HG02870 (cell line): ENCODE measurements at regions not wholly inside any gene's neighbourhood (a gene's known extent, or its start where the extent isn't known, plus 50 kb on each side); places are given as distances from the start of the nearest gene placed in this dataset.

Source experiments
- ATAC-seq: cut with Tn5 transposase; IDR thresholded peaks from one replicate; pipeline ENCODE4 v1.9.1; 2021; ENCODE audit warnings: mild to moderate bottlenecking, moderate library complexity; ENCODE audit not compliant: unreplicated experiment

DNA sequence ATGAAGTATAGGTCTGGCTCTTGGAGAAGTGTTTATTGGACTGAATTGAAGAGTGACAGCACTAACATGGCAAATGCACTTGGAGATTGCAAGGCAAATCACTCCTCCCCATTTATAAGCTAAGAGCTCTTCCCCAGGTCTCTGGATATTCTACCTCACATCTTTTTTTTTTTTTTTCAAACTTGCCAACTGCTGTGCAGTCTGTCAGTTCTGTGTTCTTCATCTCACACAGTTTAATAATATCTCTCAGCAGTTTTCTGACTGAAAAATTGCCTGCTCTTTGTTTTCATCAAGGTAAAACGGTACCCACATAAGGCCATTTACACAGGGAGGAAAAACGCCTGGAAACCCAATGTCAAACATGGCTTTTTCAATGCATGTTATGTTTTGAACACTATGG is 186.1 kb upstream of the B3GALT2 start:
- no peak for ATAC-seq

DNA sequence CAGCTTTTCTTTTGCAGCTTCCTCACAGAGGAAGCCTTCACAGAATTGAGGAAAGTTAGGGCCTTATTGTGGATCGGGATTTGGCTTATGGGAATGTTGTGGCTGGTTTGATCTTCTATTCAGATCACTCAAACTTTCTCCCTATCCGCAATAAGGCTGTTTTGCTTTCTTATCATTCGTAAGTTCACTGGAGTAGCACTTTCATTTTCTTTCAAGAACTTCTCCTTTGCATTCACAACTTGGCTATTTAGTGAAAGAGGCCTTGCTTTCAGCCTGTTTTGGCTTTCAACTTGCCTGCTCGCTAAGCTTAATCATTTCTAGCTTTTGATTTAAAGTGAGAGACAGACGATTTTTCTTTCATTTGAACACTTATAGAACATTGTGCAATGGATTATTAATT is 181.9 kb upstream of the B3GALT2 start:
- ATAC-seq: no peak

DNA sequence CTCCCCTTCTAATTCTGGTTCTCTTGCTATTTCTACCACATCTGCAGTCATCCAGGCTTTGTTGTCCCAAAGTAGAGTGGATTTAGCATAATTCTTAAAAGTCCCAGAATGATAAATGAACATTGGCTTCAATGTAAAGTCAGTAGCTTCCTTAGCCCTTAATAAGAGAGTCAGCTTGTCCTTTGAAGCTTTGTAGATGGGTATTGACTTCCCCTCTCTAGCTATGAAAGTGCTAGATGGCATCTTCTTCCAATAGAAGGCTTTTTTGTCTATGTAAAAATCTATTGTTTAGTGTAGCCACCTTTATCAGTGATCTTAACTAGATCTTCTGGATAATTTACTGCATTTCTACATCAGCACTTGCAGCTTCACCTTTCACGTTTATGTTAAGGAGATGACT is 181.4 kb upstream of the B3GALT2 start:
- no peak for ATAC-seq

DNA sequence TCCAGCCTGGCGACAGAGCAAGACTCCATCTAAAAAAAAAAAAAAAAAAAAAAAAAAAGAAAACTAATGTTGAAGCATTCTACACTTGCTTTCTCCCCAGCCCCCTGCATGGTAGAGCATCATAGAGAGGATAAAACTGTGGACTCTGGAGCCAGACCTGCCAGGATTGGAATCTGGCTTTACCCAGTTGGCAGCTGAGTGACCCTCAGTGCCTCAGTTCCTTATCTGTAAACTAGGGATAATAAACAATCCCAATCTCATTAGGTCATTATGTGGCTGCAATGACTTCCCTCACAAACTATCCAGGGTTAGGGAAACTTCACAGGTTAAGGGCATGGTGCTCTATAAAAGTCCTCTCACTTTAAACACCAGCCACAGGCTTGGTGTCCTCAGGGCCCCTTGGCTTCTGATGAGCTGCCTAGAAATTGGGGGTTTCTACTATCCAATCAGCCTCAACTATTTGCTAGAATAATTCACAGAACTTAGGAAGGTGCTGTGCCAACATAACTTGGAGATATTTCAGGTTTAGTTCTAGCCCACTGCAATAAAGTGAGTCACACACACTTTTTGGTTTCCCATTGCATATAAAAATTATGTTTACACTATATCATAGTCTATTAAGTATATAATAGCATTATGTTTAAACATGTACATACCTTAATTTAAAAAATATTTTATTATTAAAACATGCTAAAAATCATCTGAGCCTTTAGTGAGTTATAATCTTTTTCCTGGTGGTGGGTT is 180.5 kb upstream of the B3GALT2 start:
- ATAC-seq: no peak

DNA sequence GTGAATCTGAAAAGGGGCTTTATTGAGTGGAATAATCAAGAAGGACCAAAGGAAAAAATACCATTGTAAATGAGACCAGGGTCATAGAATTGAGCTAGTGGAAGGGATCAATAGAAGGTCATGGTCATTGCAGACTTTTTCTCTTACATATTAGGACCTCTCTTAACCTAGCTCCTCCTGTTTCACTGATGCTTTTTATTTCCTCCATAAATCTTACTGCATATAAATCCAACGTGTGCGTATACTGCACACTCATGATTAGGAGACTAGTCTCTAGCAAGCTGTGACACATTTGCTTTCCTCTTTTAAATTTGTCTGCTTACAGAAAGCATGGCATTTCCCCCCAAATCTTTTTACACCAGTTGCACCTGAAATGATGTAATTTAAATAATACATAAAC is 179.6 kb upstream of the B3GALT2 start:
- no peak for ATAC-seq

DNA sequence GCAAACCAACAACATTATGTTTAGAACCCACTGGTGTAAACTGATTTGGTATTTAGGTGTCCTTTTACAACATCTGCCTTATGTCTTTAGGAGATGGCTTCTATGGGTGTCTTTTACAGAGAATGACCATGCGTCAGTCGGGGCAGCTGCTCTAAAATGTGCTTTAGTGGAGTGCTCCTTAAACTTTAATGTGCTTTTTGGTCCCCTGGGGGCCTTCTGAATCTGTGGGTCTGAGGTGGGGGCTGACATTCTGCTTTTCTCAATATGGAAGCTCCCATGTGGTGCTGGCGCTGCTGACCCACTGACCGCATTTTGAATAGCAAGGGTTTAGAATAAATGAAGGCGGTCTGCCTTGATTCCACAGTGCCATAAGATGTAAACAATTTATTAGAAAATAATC is 173.2 kb upstream of the B3GALT2 start:
- ATAC-seq: no peak

DNA sequence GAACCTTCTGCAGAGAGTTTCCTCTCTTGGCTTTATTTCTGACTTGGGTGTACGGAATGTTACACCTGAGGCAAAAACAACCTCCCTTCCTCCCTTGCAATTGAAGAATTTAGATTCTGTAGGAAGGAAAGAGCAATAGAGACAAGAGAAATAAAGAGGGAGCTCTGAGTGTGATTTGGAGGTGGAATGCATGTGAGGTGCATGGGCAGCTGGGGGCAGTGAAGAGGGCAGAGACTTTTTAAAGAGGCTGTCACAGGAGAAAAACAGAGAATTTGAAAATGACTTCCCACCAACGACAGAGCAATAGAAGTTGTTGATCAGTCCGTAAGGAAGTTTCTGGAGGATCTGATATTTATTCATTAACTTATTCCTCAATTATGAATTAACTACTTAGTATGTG is 172.0 kb upstream of the B3GALT2 start:
- ATAC-seq: no peak

DNA sequence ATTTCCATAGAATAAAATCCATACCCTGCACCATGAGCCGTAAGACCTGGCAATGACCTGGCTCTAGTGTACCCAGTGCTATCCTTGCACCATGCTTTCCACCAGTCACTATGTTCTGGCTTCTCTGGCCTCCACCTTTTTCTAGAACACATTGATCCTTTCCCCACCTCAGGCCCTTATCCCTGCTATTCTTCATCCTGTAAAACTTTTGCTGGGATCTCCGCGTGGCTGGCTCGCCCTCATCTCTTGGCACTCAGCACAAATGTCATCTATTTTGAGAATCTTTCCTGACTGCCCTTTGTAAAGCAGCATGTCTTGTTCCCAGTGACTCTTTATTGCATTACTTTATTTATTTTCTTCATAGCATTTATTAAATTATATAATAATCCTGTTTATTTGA is 169.8 kb upstream of the B3GALT2 start:
- no peak for ATAC-seq

DNA sequence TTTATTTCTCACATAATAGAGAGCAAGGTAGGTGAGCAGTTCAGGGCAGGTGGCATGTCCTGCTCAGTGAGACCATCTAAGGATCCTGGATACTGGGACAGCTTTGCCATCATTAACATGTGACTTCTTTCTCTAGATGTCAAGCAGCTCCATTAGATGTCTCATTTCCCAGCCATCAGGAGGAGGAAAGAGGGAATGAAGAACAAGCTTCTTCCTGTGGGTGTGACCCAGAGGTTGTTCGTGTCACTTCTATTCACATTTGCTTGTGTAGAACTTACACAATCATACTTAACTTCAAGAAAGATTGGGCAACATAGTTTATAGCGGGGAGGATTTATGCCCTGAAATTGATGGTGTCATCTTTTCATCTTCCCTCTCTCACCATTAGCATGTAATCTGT is 169.2 kb upstream of the B3GALT2 start:
- no peak for ATAC-seq

DNA sequence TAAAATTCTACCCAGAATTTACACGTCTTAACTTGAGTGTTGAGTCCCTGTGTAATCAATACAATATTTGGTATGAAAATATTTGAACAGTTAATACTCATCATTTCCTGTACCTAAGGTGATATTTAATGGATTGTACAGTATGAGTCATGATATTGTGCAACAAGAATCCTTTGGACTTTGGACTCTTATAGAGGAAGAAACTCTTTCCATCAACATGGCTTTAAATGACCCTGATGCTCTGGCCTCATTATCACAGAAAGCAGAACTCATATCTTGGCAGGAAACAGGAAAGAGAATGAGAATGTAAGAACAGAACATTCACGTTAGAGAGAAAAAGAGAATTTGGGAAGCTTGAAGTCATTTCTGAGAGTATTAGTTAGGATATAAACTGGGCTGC is 168.8 kb upstream of the B3GALT2 start:
- no peak for ATAC-seq

DNA sequence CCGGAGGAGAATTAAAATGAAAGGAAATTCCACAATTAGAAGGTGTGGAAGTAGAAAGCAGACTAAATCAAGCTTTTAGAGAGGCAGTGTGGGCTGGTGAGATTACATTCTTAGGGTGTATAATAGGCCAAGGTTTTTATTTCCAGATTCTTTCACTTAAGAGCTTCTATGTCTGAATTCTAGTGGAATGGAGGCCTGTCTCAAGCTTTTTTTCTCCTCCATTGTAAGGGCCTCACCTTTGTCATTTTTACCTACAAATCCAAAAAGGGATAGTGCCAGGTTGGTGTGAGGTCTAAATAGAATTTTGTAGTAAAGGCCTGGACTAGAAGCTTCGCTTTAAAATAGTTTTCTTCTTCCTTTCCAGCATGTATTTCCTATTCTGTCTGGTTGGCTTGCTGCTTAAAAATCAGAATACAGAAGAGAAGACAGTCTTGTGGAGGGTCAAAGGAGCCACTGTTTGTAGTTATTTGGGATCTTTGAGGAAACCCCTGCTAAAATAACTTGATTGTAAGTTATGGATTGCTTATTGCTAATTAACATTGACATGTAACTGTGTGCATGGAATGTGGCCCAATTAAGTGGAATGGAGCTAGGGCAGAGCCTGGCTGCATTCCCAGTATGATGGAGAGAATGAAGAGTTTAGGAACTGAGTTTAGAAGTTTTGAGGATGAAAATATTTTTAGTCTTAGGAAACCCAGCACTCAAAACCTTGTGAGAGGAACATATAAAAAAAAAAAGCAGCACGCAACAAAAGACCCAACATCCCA is 162.5 kb upstream of the B3GALT2 start:
- ATAC-seq: no peak

DNA sequence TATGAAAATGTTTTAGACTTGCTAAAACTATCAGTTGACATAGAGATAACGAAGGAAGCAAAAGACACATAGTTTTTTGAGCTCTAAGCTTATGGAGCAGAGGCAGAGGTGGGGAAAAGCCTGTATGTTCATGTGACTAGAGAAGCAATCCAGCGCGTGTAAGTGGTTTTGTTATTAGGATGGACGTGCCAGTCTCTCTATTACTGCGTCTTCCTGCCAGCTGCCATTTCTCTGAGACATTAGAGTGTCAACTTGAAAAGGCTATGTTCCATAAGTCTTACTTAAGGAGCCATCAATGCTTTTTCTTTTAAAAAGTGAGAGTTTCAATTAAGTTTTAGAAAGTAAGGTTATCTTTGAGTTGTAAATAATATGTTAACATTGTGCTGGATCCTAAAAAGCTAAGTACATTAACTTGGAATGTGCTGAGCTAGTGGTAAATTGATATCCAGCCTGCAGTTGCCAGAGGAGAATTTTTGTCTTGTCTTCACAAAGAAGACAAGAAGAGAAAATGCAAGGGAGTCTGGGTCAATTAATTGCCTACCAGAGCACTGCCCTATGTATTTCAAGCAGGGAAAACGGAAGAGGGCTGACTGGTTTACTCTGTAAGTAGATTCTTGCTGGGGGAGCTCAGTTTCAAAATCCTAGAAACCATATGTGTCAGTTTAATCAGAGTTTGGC is 161.8 kb upstream of the B3GALT2 start:
- no peak for ATAC-seq

DNA sequence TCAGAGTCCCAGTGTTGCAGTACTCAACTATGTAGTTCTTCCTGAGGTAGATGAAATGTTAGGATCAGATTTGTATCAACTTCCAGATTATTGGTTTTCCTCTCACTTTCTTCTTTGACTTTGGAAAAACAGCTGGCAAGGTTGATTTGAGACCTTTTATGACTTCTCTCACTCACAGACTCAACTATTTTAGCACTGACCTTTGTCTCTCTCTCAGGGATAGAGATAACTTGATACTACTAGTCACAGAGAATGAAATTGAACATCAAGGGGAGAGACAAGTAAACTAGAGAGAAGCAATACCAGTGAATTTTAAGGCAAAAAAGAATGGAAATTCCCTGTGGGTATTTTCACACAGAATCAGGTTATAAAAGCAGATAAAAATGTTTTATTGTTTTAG is 159.7 kb upstream of the B3GALT2 start:
- no peak for ATAC-seq

DNA sequence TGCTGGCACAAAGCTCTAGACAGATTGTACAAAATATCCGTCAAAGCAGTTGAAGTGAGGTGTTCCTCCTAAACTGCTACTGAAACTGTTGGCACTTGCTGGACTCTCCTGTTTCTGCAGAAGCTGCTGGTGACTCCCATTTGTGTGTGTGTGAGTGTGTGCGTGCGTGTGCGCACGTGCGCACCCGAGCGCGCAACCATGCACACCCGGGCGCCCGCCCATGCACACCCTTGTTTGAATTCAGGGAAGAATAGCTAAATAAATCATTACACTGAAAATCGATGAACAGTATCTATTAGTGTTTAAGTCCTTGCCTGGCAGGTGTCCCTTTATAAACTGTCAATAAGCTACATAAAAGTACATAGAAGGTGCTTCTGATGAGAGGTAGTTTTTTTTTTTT is 156.4 kb upstream of the B3GALT2 start:
- ATAC-seq: no peak

DNA sequence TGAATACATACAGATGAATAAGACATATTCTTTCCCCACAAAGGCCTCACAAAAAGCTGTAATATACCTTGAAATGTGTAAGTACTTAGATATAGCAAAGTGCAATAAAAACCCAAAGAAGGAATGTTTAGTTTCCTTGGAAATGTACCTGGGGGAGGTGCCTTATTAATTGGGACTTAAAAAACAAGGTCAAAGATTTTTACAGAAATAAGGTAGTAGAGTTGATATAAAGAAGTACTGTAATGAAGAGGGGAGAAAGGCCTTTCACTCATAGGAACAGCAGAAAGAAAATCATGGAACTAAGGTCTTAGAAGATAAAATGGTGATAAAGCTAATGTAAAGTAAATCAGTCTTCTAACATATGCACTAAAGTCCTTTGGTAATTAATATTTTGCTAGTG is 153.9 kb upstream of the B3GALT2 start:
- ATAC-seq: no peak

DNA sequence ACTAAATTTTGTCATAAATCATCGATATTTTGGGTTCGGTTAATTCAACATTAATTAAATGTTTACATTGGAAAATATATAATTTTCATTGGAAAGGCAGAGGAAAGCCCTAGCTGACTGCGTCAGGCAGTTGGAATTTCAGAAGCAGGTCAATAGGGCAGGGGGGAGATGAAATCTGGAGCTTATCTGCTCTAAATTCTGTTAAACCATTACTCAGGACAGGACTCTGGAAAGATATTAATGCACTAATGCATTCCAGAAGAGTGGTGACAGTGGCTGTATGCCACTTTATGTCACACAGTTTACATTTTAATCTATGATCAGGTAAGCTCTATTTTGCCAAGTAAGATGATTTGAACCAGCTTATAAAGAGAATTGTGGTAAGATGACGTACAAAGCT is 153.0 kb upstream of the B3GALT2 start:
- no peak for ATAC-seq

DNA sequence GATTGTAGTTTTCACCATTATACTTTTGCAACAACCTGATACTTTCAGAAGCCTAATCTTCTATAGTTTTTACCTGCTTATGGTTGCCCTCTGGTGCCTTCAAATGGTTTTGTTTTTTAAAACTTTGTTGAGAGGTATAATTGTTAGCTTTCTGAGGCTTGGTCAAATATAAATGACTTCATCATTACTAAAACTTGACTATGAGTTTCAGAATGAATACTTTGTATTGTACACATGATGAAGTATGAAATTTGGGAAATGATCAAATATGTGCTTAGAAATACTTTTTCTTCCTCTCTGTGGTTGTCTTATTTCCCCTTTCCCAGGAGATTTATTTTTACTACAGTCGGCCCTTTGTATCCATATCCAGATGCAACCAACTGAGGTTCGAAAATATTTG is 151.8 kb upstream of the B3GALT2 start:
- ATAC-seq: peak; percentile 69

DNA sequence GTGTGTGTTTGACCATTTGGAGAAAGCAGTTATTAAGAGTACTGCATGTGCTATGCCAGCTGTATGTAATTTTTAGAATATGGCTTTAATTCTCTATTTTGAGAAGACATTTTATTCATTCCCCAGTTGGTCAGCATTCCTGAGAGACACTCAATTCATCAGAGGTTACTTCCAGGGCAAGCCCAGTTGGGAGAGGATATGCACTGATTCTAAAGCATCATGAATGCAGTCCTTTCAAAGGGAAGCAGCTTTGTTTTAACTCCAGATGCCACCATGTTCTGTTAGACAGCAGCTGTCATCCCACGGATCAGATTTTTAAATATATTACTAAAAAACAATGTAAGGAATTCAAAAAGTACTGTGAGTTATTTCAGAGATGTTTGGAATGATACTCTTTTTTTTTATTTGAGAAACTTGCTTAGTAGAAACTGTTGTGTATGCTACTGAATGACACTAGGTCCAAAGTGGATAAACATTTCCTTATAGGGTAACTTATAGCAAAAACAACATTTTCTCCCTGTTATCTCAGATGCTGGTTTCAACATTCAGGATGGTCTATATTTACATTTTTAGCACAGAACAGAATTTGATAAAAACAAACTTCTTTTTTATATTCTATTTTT is 149.5 kb upstream of the B3GALT2 start:
- ATAC-seq: no peak

DNA sequence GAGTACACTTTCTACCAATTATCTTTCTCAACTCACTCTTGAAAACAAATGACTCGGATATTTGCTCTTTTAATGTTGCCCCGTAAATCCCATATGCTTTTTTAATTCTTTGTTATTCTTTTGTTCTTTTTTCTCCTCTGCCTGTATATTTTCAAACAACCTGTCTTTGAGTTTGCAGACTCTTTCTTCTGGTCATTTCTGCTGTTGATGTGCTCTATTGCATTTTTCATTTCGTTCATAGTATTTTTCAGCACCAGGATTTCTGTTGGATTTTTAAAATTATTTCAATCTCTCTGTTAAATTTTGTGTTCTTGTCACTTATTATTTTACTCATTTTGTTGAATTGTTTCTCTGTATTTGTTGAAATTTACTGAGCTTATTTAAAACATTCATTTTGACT is 146.8 kb upstream of the B3GALT2 start:
- no peak for ATAC-seq

DNA sequence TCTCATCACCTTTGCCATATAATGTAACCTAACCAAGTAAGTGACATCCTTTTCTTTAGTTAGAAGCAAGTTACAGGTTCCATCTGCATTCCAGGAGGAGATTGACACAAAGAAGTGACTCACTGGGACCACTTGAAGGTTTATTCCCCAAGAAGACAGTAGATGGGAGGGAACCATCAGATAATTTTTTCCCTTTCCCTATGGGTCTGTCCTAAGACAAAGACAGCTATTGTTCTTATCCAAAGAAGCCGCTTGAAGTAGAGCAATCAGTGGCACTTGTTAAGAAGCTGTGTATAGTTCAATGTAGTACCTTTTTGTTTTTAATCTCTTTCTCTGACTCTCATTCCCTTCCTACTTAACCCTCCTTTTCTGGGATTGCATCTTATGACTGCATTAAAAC is 139.9 kb upstream of the B3GALT2 start:
- ATAC-seq: no peak

DNA sequence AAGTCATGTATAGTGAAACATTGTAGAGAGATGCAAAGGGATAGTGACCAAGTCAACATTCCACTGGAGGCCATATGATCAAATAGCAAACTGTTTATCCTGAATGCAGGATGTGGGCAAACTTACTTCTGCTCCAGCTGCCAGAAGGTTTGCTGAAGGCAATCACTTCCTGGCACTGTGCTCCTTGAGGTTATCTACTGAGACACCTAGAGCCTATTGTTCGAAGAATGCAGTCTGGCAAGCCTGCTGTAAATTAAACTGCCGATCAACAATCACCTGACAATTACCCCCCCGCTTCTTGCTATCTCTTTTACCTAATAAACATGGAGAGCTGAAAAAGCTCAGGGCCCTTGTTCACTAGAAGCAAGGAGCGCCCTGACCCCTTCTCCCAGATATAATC is 139.4 kb upstream of the B3GALT2 start:
- ATAC-seq: no peak

DNA sequence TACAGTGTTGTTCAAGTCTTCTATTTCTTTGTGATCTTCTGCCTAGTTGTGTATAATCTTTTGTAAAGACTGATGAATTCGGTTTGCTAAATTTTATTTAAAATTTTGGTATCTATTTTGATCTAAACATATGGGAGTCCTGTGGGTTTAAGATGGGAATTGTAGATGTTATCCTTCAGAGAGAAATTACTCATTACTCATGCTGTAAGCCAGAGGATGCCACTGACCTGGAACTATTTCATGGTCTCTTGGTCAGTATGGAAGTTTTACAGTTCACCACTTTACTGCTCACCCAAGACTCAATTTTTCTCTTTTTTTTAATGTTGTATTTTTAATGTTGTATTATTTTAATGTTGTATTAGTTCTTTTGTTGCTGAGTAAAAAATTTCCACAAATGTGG is 138.6 kb upstream of the B3GALT2 start:
- ATAC-seq: no peak
